Karpas-422 (cell line): ENCODE measurements at regions not wholly inside any gene's neighbourhood (a gene's known extent, or its start where the extent isn't known, plus 50 kb on each side); places are given as distances from the start of the nearest gene placed in this dataset.
"Not testable (repeated sequence)": the region's sequence is repeated elsewhere in the genome, so short reads cannot be mapped to it uniquely, and the experiment has no call there.

Experiments used
- DNase-seq: peaks from one replicate; pipeline ENCODE4 v3.0.0-alpha.2; 2015
- H2AFZ ChIP-seq: fragments of 200-600 bp; sonication (generic); 2 replicates; pipeline ENCODE4 v1.6.1; 2014; ENCODE audit warnings: antibody characterized with exemption, low read length, mixed read lengths
- H3K27ac ChIP-seq: fragments of 200-600 bp; sonication (generic); 2 replicates; pipeline ENCODE4 v1.5.1; 2014; ENCODE audit warnings: mild to moderate bottlenecking, low read length, moderate library complexity
- H3K27me3 ChIP-seq: fragments of 200-600 bp; sonication (generic); 2 replicates; pipeline ENCODE4 v1.6.1; 2014; ENCODE audit warnings: low read length, mixed read lengths
- H3K36me3 ChIP-seq: fragments of 200-600 bp; sonication (generic); 2 replicates; pipeline ENCODE4 v1.6.1; 2014; ENCODE audit warnings: low read length, mixed read lengths; ENCODE audit not compliant: insufficient read depth
- H3K4me1 ChIP-seq: fragments of 200-600 bp; sonication (generic); 2 replicates; pipeline ENCODE4 v1.6.1; 2014; ENCODE audit warnings: mild to moderate bottlenecking, low read length, mixed read lengths
- H3K4me2 ChIP-seq: fragments of 200-600 bp; sonication (generic); 2 replicates; pipeline ENCODE4 v1.6.1; 2014; ENCODE audit warnings: low read length, low read depth, mild to moderate bottlenecking; ENCODE audit not compliant: poor library complexity, severe bottlenecking
- H3K4me3 ChIP-seq: fragments of 200-600 bp; sonication (generic); 2 replicates; pipeline ENCODE4 v1.5.1; 2014; ENCODE audit warnings: mild to moderate bottlenecking, antibody characterized with exemption, low read length, mixed read lengths
- H3K79me2 ChIP-seq: fragments of 200-600 bp; sonication (generic); 2 replicates; pipeline ENCODE4 v1.6.1; 2014; ENCODE audit warnings: mild to moderate bottlenecking, low read length, mixed read lengths
- H3K9ac ChIP-seq: fragments of 200-600 bp; sonication (generic); 2 replicates; pipeline ENCODE4 v1.6.0; 2014; ENCODE audit warnings: low read length
- H3K9me2 ChIP-seq: fragments of 200-600 bp; sonication (generic), shearing (Covaris generic); replicated peaks from 2 replicates; pipeline ENCODE4 v1.6.0; 2014; ENCODE audit warnings: mild to moderate bottlenecking, low read length, moderate library complexity; ENCODE audit not compliant: insufficient read depth
- H3K9me3 ChIP-seq: fragments of 300-700, 200-600 bp; sonication (generic); 2 replicates; pipeline ENCODE4 v1.6.1; 2014; ENCODE audit warnings: low read length, mixed read lengths
- H4K20me1 ChIP-seq: fragments of 200-600 bp; sonication (generic); 2 replicates; pipeline ENCODE4 v1.6.1; 2014; ENCODE audit warnings: mild to moderate bottlenecking, antibody characterized with exemption, low read length, low read depth; ENCODE audit not compliant: insufficient read depth

DNA sequence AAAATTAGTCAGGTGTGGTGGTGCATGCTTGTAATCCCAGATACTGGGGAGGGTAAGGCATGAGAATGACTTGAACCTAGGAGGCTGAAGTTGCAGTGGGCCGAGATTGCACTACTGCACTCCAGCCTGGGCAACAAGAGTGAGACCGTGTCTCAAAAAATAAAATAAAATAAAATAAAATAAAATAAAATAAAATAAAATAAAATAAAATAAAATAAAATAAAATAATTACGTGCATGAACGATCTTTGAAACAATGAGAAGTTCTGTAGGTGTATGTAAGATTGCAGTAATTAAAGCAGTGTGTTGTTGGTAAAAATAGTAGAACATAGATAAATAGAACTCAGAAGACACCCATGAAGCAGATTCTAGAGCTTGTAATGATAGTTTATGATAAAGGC is 348.5 kb downstream of the ANKRD30A start:
- Histone ChIP-seq H3K27me3 (no peaks in the 10 kb centered on the region), H3K9ac (no peak overlapping the region), H3K36me3 (no peaks in the 10 kb centered on the region), H3K9me2 (no peaks in the 10 kb centered on the region), H3K4me2 (no peak overlapping the region), H3K9me3 (no peaks in the 10 kb centered on the region), H3K4me3 (no peak overlapping the region), H3K79me2 (no peaks in the 10 kb centered on the region), H3K4me1 (no peaks in the 10 kb centered on the region), H4K20me1 (no peaks in the 10 kb centered on the region), H3K27ac (no peak overlapping the region), H2AFZ (no peak overlapping the region)
- no peak for DNase-seq

DNA sequence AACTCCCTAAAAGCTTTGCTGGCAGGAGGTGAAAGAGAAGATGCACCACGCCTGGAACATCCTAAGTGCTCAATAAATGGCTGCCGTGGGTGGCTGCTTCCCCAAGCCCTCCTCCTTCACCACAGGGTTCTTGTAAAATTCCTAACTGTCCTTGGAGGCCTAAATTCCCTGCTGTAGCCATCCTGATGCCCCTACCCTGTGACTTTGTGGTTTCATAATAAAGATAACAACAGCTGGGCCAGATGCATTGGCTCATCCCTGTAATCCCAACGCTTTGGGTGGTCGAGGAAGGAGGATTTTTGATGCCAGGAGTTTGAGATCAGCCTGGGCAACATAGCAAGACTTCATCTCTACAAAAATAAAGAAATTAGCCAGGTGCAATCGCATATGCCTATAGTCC is 341.8 kb downstream of the ANKRD30A start:
- Histone ChIP-seq H3K79me2 (no peaks in the 10 kb centered on the region), H3K9me2 (no peaks in the 10 kb centered on the region)

DNA sequence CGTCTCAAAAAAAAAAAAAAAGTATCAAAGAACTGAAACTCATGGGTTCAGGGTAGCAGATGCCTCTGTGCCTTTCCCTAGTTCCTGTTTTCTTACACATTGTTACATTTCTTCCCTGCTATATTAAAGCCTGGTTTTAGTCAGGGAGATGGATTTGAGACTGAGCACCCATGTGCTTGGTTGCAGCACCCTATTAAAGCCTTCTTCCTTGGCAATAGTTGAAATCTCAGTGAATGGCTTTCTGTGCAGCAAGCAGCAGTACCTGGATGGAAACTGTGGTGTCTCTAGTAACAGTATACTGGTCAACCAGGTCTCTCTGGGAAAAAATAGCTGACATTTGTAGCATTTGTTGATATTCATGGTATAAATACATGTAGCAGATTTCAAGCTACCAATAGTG is 331.1 kb downstream of the ANKRD30A start:
- Histone ChIP-seq H3K9ac (no peak overlapping the region), H3K27me3 (no peaks in the 10 kb centered on the region), H3K27ac (no peak overlapping the region), H2AFZ (no peak overlapping the region), H3K9me2 (no peaks in the 10 kb centered on the region), H4K20me1 (no peaks in the 10 kb centered on the region), H3K4me2 (no peak overlapping the region), H3K36me3 (no peaks in the 10 kb centered on the region), H3K9me3 (peaks cover 4% of the 10 kb centered on the region), H3K4me1 (no peaks in the 10 kb centered on the region), H3K4me3 (no peak overlapping the region), H3K79me2 (no peaks in the 10 kb centered on the region)
- no peak for DNase-seq

More for the DNA sequence above, 341.8 kb downstream of the ANKRD30A start:
- H3K4me3 ChIP-seq = no peak overlapping the region
- H3K27ac ChIP-seq = no peak overlapping the region
- H4K20me1 ChIP-seq = no peaks in the 10 kb centered on the region
- H3K27me3 ChIP-seq = no peaks in the 10 kb centered on the region
- H3K9me3 ChIP-seq = no peaks in the 10 kb centered on the region
- H2AFZ ChIP-seq = no peak overlapping the region
- no peak overlapping the region for H3K4me2 ChIP-seq
- H3K4me1 ChIP-seq = no peaks in the 10 kb centered on the region
- DNase-seq = no peak
- H3K36me3 ChIP-seq = no peaks in the 10 kb centered on the region
- H3K9ac ChIP-seq = no peak overlapping the region

DNA sequence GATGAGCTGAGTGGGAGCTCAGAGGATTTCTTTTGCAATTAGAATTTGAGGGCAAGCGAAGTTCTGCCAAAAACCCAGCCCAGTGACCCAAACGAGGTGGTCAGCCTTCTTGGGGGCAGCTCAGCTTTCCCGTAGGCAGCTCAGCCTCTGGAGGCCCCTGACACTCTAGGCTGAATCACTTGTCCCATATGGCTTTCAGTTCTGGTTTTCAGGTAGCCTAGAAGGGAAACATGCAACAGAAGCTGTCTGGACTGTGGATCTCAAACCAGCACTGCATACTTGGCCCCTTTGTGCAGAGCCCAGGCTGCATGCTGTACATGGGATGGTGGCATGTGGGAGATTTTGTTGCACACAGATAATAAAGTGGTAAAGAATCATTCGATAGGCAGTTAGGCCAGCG is 322.8 kb downstream of the ANKRD30A start:
- Histone ChIP-seq H3K9me3 (peaks cover 3% of the 10 kb centered on the region; the same call in 1 of the 2 replicates), H3K4me3 (no peak overlapping the region), H2AFZ (no peak overlapping the region), H4K20me1 (no peaks in the 10 kb centered on the region), H3K27ac (no peak overlapping the region), H3K9ac (no peak overlapping the region), H3K79me2 (no peaks in the 10 kb centered on the region), H3K9me2 (no peaks in the 10 kb centered on the region), H3K36me3 (no peaks in the 10 kb centered on the region), H3K27me3 (no peaks in the 10 kb centered on the region), H3K4me2 (no peak overlapping the region), H3K4me1 (no peaks in the 10 kb centered on the region)
- DNase-seq = no peak

DNA sequence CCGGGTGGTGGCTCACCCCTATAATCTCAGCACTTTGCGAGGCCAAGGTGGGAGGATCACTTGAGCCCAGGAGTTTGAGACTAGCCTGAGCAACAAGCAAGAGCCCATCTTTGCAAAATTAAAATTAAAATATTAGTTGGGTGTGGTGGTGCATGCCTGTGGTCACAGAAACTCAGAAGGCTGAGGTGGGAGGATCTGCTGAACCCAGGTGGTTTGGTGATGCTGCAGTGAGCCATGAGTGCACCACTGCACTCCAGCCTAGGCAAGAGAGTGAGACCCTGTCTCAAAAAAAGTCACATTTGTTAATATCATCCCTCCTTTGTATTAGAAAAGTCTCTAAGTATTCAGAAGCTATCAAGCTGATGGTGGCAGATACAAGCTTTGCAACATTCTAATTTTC is 317.5 kb downstream of the ANKRD30A start:
- DNase-seq = no peak
- no peaks in the 10 kb centered on the region for H3K9me2 ChIP-seq
- H2AFZ ChIP-seq = no peak overlapping the region
- no peak overlapping the region for H3K9ac ChIP-seq
- no peaks in the 10 kb centered on the region for H3K27me3 ChIP-seq
- H3K79me2 ChIP-seq = no peaks in the 10 kb centered on the region
- H3K9me3 ChIP-seq = peaks cover 6% of the 10 kb centered on the region; the same call in 1 of the 2 replicates
- H3K36me3 ChIP-seq = no peaks in the 10 kb centered on the region
- H3K4me3 ChIP-seq = no peak overlapping the region
- no peak overlapping the region for H3K4me2 ChIP-seq
- no peaks in the 10 kb centered on the region for H3K4me1 ChIP-seq
- H4K20me1 ChIP-seq = no peaks in the 10 kb centered on the region
- no peak overlapping the region for H3K27ac ChIP-seq

DNA sequence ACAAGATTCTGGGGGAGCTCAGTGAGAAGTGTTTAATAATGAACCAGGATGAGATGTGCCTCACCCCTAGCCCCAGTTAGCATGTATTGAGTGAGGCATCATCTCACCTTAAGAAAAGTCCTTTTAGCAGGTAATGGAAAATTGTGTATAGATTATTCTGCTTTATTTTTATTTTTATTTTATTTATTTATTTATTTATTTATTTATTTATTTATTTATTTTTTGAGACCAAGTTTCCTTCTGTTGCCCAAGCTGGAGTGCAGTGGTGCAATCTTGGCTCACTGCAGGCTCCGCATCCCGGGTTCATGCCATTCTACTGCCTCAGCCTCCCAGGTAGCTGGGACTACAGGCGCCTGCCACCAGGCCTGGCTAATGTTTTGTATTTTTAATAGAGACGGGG is 315.8 kb downstream of the ANKRD30A start:
- H3K4me3 ChIP-seq, H3K79me2 ChIP-seq, H3K9me2 ChIP-seq: not testable (repeated sequence)

DNA sequence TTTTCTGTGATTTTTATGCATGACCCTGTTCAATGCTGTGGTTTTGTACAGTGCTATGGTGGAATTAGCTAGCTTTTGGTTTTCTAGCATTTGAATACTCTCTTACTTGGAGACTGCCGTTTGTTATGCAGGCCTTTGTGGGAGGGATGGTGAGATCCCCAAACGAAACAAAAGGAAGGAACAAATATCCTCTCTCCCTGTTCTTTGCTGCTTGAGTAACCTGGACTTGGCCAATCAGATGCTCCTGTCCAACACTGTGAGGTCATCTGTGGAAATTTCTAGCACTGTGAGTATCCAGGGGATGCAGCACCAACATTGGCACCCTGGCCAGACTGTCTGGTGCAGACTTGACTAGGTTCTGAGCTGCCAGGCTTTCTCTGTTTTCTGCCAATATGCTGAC is 314.4 kb downstream of the ANKRD30A start:
- Histone ChIP-seq H3K27me3 (no peaks in the 10 kb centered on the region), H3K4me2 (no peak overlapping the region), H3K36me3 (no peaks in the 10 kb centered on the region), H3K9me3 (0 out of 2 replicates have a peak, but pooled peaks cover 3% of the 10 kb centered on the region), H3K79me2 (no peaks in the 10 kb centered on the region), H3K27ac (no peak overlapping the region), H3K9ac (no peak overlapping the region), H3K4me1 (no peaks in the 10 kb centered on the region), H3K9me2 (no peaks in the 10 kb centered on the region), H3K4me3 (no peak overlapping the region), H2AFZ (no peak overlapping the region), H4K20me1 (no peaks in the 10 kb centered on the region)
- no peak for DNase-seq

More for the DNA sequence above, 315.8 kb downstream of the ANKRD30A start:
- not testable (repeated sequence) for H3K27me3 ChIP-seq, H3K9me3 ChIP-seq, DNase-seq, H2AFZ ChIP-seq, H3K27ac ChIP-seq, H3K4me1 ChIP-seq, H3K9ac ChIP-seq, H4K20me1 ChIP-seq, H3K4me2 ChIP-seq, H3K36me3 ChIP-seq

DNA sequence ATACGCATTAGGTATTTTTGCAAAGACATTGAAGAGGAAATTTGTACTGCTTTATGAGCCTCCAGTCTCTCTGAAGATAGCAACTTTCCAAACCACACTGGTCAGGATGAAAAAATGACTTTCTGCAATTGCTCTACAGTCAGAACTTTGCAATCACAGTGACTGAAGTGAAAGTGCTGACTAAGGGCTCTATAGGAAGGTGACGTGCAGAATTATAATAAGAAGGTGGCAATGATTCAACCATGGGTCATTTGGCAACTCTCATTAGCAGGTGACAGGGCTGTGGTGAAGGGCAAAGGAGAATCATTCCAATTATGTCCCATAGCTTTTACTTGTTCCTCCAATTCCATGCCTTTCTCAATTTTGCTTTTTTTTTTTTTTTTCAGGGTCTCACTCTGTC is 311.0 kb downstream of the ANKRD30A start:
- Histone ChIP-seq H3K4me3 (no peak overlapping the region), H3K4me2 (no peak overlapping the region), H3K9me3 (no peaks in the 10 kb centered on the region), H3K79me2 (no peaks in the 10 kb centered on the region), H3K4me1 (no peaks in the 10 kb centered on the region), H3K27ac (no peak overlapping the region), H3K27me3 (no peaks in the 10 kb centered on the region), H3K9ac (no peak overlapping the region), H4K20me1 (no peaks in the 10 kb centered on the region), H3K36me3 (no peaks in the 10 kb centered on the region), H2AFZ (no peak overlapping the region), H3K9me2 (no peaks in the 10 kb centered on the region)
- no peak for DNase-seq

DNA sequence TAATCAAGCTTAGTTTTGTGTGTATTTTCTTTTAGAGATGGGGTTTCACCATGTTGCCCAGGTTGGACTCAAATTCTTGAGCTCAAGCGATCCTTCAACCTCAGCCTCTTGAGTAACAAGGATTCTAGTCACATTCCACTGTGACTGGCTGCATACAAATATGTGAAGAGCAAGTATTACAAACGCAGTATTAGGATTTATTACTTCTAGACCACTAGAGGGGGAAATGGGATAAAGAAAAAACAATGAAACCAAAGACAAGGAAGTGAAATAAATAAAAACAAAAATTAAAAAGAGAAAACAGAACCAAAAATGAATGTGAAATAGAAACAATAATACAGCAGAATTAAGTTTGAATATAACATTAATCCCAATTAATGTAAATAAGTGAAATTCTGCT is 308.7 kb downstream of the ANKRD30A start:
- no peak overlapping the region for H3K4me2 ChIP-seq
- DNase-seq = no peak
- no peaks in the 10 kb centered on the region for H4K20me1 ChIP-seq
- H3K27ac ChIP-seq = no peak overlapping the region
- no peaks in the 10 kb centered on the region for H3K36me3 ChIP-seq
- H3K79me2 ChIP-seq = no peaks in the 10 kb centered on the region
- no peak overlapping the region for H3K9ac ChIP-seq
- no peaks in the 10 kb centered on the region for H3K9me3 ChIP-seq
- no peaks in the 10 kb centered on the region for H3K9me2 ChIP-seq
- no peak overlapping the region for H2AFZ ChIP-seq
- no peaks in the 10 kb centered on the region for H3K4me1 ChIP-seq
- H3K27me3 ChIP-seq = no peaks in the 10 kb centered on the region
- H3K4me3 ChIP-seq = no peak overlapping the region
